ENCODE measurements at regions not wholly inside any gene's neighbourhood (a gene's known extent, or its start where the extent isn't known, plus 50 kb on each side); places are given as distances from the start of the nearest gene placed in this dataset.
"Not testable (repeated sequence)": the region's sequence is repeated elsewhere in the genome, so short reads cannot be mapped to it uniquely, and the experiment has no call there.

- DNase-seq (ENCODE audit: low read depth in 2 of 2) = not testable (repeated sequence)
Observed at GRCh38 chr7:136419740-136420139, 442.6 kb upstream of the MTPN start.

- DNase-seq (ENCODE audit: low read depth in 2 of 2) = no peak
Observed at GRCh38 chr7:136412952-136413351, 435.8 kb upstream of the MTPN start.

- peak; percentile 33 to 59 for DNase-seq (ENCODE audit: low read depth in 2 of 2)
Observed at GRCh38 chr7:136405931-136406777, 429.0 kb upstream of the MTPN start.

DNA sequence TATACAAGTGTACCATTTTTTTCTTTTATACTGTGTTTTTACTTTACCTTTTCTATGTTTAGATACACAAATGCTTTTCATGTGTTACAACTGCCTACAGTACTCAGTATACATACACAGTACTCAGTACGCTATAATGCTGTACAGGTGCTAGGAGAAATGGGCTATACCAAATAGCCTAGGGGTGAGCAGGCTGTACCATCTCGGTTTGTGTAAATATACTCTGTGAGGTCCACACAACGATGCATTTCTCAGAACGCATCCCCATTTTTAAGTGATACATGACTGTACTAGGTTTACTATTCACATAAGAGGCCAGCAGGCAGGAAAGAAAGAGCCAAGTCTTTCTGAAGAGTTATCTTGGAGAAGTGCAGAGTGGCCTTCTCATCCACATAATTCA lies 426.4 kb upstream of the MTPN start:
- no peak for DNase-seq (ENCODE audit: low read depth in 2 of 2)

DNA sequence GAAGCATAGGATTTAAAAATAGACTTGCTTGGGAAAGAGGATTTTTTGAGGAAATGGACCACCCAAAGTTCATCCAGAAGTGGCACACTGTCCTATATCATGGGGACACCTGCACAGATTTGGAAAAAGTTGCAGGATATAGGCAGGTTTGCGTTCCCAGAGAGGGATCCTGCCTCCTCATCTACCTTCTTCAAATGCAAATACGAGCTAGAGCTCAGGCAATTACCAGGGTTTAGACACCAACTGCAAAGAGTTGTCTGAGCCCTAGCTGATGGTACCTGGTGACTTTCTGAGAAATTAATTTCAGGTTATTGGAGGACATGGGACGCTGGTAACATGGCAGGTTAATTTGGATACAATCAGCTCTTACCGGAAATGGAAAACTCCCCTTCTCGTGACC lies 423.7 kb upstream of the MTPN start:
- no peak for DNase-seq (ENCODE audit: low read depth in 2 of 2)

DNA sequence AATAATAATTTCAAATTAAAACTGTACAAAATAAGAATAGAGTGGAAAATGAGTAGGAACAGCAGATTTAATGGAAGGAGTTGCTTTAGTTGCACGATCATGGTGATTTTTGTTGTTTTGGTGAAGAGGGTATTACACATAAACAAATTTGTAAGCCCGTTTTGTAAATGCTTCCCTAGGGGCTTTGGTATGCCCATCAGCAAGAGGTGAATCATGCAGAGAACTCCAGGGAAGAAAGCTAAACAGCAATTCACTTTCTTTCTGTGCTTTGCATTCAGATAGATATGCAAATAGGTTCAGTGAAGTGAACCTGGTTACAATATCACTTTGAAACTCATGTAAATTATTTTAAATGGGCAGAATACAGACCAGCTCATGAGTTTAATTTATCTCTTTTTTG lies 422.2 kb upstream of the MTPN start:
- no peak for DNase-seq (ENCODE audit: low read depth in 2 of 2)

GRCh38 chr7:136392856-136393255 lies 415.7 kb upstream of the MTPN start:
- DNase-seq (ENCODE audit: low read depth in 2 of 2) = no peak

GRCh38 chr7:136391371-136391770 lies 414.2 kb upstream of the MTPN start:
- DNase-seq (ENCODE audit: low read depth in 2 of 2) = no peak

- DNase-seq (ENCODE audit: low read depth in 2 of 2) = no peak
Observed at GRCh38 chr7:136389933-136390332, 412.8 kb upstream of the MTPN start.

GRCh38 chr7:136386876-136387275 lies 409.7 kb upstream of the MTPN start:
- no peak for DNase-seq (ENCODE audit: low read depth in 2 of 2)

DNA sequence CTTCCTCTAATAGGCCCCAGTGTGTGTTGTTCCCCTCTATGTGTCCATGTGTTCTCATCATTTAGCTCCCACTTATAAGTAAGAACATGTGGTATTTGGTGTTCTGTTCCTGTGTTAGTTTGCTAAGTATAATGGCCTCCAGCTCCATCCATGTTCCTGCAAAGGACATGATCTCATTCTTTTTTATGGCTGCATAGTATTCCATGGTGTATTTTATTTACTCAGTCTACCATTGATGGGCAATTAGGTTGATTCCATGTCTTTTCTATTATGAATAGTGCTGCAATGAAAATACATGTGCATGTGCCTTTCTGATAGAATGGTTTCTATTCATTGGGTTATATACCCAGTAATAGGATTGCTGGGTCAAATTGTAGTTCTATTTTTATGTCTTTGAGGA lies 394.2 kb upstream of the MTPN start:
- DNase-seq (ENCODE audit: low read depth in 2 of 2) = not testable (repeated sequence)

- DNase-seq (ENCODE audit: low read depth in 2 of 2) = no peak
Observed at GRCh38 chr7:136370137-136370536, 393.0 kb upstream of the MTPN start.

GRCh38 chr7:136369225-136369624 lies 392.1 kb upstream of the MTPN start:
- no peak for DNase-seq (ENCODE audit: low read depth in 2 of 2)

- no peak for DNase-seq (ENCODE audit: low read depth in 2 of 2)
Observed at GRCh38 chr7:136359333-136359903, 382.3 kb upstream of the MTPN start.

GRCh38 chr7:136353287-136353686 lies 376.1 kb upstream of the MTPN start:
- no peak for DNase-seq (ENCODE audit: low read depth in 2 of 2)

GRCh38 chr7:136348542-136349192 lies 371.5 kb upstream of the MTPN start:
- DNase-seq (ENCODE audit: low read depth in 2 of 2) = no peak

DNA sequence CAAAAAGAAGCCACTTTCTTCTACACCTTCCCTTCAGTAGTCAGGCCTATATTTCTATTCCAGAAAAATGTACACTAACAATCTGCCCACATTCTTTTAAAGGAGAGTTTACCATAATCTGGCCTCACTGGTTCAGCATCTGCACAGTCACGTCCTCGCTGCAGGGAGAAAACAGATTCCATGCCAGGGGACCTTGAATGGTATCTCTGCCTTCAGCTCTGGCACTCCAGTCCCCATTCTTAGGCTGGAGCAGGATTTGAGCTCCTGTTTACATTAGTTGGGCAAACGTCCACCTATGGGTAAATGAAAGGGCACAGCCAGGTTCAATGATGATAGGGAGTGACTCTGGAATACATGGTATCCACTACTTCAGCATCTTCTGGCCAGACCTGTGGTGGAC lies 371.0 kb upstream of the MTPN start:
- DNase-seq (ENCODE audit: low read depth in 2 of 2) = no peak

DNA sequence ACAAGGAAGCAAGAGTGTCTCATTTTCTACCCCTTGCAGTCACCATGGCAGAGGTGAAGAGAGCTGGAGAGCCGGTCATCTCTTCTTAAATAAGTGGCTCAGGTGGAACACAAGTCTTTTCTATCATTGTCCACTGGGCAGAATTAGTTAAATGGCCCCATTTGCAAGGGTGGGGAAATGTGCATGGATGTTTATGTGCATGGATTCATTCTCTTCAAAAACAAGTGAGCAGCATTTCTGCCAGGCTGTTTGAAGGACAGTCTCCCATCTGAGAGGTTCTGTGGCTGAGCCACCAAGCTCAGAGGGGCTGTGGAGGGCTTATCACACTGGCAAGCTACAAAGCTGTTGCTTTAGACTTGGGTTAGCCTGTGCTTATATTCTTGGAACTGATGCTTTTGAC lies 370.3 kb upstream of the MTPN start:
- no peak for DNase-seq (ENCODE audit: low read depth in 2 of 2)

GRCh38 chr7:136342251-136342650 lies 365.1 kb upstream of the MTPN start:
- no peak for DNase-seq (ENCODE audit: low read depth in 2 of 2)

DNA sequence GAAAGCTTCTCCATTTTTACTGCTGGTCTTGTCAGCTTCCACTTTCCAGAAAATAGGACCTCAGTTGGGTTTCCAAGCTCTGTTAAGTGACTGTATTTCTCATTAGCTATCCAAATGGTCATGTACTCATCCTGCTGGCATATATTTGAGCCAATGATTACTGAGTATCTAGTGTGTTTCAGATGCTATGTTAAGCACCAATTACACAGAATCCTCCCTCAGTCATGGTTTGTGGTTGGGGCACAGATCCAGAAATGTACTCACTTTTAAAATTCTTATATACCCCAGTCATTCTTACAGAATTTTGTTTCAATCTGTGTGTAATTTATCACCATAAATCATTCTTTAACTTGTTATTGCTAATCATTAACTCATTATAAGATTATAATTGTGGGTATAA lies 362.3 kb upstream of the MTPN start:
- DNase-seq (ENCODE audit: low read depth in 2 of 2) = no peak

DNA sequence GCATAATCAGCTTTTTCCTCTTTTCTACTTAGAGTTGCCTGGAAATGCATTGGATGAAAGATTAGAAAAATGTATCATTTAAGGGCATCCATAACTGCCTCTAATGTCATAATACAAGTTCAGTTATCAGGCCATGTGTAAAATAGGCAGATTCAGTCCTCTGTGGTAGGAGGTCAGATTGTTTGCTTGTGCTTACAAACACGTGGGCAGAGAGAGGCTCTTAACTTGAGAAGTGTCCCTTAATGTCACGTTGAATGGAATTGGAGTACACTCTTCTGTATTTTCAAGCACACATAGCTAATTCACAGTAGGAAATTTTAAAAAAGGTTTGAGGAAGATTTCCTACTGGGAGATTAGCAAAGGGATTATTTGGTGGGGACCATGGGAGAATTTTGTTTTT lies 359.8 kb upstream of the MTPN start:
- DNase-seq (ENCODE audit: low read depth in 2 of 2) = no peak

- no peak for DNase-seq (ENCODE audit: low read depth in 2 of 2)
Observed at GRCh38 chr7:136333636-136334035, 356.5 kb upstream of the MTPN start.

DNA sequence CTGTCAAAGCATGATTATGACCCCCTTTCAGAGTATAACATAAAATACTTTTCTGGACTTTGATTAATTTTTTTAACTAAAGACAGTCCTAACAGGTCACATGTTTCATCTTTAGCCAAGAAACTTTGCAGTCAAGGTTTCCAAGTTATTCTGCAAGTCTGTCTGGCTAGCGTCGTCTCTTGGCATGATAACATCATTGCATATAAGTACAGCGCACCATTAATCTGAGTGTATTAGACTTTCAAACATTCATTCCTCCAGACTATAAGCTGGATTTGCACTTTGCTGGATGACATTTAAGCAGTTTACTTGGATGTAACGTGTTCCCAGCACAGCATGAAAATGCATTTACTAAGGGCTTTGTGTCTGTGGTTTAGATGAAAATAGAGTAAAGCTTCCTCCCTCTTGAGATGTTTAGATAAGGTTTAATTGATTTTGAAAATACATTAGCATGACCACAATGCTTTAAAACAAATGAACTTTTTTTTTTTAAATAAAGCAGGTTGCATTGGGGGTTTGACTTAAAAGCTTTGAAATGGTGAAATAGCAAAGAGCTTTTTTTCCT lies 349.0 kb upstream of the MTPN start:
- no peak for DNase-seq (ENCODE audit: low read depth in 2 of 2)

All from dermis microvascular lymphatic vessel endothelial cell (primary cell).